DMS79 treated with DMSO at 0.1 percent for 48 hours (cell line): ENCODE measurements at regions not wholly inside any gene's neighbourhood (a gene's known extent, or its start where the extent isn't known, plus 50 kb on each side); places are given as distances from the start of the nearest gene placed in this dataset.

Experiments
- DNase-seq: peaks from one replicate; lab custom pipeline; 2025; lab: John Stamatoyannopoulos, UW

DNA sequence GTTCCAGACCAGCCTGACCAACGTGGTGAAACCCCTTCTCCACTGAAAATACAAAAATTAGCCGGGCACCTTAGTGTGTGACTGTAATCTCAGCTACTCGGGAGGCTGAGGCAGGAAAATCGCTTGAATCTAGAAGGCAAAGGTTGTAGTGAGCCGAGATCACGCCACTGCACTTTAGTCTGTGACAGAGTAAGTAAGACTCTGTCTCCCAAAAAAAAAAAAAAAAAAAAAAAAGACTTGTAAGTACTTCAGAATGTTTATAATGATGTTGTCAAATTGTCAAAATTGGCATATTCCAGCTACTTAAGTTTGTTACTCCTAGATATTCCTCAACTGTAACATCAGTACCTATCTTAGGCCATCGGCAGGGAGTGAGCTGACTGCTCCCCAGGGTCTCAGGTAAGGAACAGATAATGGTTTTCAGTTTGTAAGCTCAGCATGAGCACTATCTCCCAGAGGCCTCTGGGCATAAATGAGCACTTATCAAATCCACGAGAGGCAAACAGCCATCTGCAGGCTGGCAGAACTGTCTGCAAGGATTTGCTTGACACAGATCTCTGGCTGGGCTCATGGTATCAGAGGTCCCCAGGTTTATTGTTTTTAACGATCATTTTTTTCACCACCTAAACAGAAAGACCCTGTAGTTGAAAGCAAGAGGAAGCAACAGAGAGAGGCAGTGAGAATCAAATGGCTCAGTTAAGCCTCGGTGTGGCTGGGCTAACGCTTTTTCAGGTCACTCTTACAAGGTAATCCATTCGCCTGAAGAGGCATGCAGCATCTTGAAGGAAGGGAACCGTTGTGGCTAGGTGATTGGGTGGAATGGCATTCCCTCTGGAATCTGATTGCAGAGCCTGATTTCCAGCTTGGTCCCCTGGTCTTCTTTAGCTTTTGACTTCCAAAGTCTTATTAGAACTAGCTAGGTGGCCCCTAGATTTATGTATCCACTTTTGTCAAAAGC is 115.9 kb downstream of the LY86 start:
- DNase-seq, result no peak

DNA sequence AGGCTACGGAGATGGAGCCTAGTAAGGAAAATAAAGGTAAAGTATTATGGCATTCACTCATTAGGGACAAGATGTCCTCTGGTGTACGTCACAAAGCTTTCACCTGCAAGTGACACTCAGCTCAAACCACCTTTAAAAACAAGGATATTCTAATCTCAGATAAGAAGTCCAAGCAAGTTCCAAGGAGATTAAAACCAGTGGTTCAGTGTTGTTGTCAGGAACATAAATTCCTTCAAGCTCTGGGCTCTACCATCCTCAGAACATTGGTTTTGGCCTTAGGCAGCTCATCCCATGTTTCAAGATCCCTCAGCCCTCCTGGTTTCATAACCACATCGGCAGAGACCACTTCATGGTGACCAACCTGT is 116.5 kb downstream of the LY86 start:
- no peak for DNase-seq

GRCh38 chr6:6705915-6706675 is 117.6 kb downstream of the LY86 start:
- no peak for DNase-seq

DNA sequence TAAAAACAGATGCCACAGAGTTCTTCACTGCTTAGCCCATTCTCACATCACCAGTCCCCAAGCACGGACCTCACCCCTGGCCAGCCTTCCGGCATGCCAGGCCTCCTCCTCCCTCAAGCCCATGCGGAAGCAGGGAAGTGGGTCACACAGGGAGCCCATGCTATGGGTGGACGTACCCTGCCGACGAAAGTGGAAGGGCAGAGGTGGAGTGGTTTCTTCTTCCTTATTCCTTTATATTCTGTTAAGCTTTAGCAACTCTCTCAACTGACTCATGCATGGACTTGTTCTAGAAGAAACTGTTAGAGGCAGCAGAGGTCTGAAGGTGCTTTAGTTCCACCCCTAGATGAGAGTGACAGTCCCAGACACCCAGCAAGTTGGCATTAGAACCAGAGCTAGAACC is 118.6 kb downstream of the LY86 start:
- no peak for DNase-seq

DNA sequence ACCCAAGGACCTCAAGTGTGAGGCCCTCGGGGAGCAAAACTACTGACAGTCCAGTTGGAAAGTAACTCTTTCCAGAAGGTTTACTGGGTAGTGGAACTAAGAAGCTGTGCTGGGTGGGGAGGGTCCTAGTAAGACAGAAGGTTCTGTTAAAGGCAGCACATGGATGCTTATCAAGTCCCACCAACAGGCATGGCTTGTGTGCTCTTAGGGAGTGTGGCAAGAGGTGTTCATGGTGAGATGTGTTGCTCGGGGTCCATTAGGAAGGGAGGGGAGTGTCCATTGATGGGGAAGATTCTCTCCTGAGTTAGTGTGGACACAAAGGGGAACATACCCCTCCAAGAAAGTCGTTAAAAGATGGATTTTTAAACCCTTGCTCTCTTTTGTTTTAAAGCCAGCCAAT is 120.6 kb downstream of the LY86 start:
- DNase-seq, result no peak

- DNase-seq, result no peak
Measured at GRCh38 chr6:6711031-6711785, 122.7 kb downstream of the LY86 start.

DNA sequence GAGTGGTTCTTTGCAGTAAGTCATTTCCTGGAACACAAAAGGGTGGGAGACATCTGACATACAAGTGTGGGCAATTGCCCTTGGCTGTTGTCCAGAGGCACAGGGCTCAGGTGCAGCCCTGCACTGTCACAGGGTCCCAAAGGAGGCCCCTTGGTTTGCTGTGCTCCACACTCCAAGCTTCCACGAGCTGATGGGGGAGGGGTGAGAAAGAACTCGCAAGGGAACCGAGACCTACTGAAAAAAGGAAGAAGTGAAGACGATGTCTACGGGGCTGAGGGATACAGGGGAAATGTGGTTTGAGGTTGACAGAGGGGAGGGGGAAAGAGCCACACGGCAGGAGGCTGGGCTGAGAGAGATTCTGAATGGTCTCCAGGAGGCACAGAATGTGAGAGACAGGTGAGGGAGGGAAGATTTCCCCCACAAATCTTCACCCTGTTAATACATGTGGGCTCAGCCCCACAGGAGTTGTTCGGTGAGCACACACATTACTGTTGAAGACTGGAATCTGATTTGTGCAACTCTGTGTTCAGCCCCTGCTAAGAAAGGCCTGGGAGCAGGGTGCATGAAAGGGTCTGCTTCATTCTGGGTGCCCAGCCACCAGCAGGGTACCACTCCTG is 123.4 kb downstream of the LY86 start:
- no peak for DNase-seq

DNA sequence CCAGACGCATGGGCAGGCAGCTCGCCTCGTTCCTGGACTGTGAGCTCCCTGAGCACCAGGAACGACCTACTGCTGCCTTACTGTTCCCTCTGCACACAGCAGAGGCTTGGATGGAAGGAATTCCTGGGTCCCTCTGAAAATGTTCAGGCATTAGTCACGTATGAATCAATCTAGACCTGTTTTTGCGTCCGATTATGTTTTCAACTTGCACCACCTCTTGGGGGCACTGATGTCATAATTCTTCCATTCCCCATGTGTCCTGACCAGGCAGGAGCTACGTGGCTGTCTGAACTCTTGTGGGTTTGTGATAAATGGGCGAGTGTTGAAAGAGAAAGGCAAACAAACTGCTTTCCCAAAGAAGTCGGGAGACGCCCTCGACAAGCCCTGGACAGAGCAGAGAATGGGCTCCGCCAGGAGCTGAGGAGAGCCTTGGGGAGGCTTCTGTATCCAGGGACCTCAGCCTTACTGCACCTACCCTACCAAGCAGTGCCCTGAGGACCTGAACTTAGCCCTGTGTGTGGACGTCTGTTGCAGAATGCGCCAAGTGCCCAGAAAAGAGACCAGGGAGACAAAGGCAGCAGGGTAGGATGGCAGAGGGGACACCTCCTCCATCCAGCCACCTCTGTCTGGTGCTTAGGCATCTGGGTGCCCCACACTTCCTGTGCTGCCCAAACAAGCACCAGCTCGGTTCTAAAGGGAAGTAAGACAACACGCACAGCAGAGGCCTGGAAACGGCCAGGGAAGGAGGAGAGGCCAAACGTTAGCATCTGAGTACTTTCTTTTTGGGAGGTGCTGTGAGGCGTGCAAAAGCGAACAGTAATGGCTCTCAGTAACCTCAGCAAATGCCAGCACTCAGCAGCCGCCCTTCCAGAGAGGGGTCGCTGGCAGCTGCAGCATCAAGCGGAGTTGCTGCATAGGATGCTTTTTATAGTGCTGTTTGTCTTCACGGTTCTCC is 124.2 kb downstream of the LY86 start:
- peak; percentile 63 for DNase-seq

DNA sequence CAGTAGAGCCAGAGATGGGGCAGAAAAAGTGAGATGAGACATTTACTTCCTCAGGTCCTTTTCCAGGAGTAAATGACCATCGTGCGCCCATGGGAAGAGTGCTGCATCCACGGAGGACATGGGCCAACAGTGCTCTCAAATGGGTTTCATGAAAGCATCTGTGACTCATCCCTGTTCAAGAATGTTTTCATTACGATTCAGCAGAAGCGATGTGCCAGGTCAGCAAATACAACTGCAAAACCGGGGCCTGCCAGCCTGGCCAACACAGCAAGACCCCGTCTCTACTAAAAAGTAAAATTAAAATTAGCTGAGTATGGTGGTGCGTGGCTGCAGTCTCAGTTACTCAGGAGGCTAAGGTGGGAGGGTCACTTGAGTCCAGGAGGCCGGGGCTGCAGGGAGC is 125.1 kb downstream of the LY86 start:
- no peak for DNase-seq

DNA sequence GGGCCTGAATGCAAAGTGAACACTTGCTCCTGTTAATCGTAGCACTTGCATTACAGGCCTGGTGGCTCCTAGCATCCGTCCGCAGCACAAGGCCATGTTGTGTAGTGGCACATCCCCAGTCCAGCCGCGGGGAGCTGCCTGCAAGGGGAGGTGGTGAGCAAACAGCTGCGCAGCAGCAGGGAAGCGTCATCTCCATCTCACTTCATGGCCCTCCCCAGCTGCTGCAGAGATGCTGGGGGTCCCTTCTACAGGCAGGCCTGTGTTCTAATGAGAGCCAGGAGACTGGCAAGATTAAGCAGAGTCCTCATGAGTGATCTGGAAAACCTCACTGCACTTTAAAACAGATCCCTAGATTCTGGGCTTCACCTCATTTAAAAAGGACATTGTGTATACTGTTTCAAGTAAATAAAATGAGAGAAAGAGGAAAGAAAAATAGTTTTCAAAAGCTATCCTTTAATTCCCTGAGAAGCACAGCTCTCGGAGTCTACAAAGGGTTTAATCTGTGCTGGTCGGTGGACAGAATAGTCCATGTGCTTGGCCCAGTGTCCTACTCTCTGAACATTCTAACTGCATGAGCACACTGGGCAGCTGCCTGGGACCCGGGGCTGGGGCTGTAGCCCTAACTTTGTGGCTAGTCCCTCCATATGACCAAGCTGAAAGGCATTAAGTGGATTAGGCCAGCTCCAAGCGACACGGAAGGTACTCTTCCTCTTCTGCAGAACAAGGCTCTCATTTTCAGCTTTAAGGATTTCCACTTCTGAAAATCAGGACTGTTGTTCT is 125.8 kb downstream of the LY86 start:
- no peak for DNase-seq

DNA sequence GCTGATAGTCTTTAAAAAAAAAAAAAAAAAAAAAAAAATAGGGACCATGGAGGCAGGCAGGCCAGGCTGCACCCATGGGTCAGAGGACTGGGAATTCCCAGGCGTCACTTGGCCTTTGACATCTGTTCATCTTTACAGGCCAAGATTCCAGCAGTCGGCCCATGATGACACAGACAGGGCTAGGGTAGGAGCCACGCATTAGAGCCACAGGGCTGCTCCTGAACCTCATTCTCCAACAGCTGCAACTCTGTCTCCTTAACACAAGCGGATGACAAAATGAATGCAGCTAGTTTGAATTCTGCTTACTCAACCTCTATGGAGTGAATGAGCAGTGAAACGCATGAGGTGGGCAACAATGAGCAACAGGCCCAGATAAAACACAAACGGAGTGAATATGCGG is 126.4 kb downstream of the LY86 start:
- DNase-seq, result no peak

DNA sequence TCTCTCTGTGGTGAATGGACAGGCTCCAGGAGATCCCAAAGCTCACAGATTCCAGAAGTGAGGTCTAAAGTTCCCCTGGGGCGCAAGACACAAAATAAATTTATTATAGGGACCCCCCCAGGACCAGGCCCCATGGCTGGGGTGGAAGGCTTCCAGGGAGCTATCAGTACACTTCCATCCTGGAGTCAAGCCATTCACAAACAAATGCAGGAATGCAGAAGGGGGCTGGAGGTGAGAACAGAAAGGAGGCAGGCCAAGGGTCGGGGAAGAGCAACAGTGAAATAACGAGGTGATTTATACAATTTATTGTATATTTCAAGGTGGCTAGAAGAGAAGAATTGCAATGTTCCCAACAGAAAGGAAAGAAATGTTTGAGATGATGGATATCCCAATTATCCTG is 126.9 kb downstream of the LY86 start:
- DNase-seq, result no peak

DNA sequence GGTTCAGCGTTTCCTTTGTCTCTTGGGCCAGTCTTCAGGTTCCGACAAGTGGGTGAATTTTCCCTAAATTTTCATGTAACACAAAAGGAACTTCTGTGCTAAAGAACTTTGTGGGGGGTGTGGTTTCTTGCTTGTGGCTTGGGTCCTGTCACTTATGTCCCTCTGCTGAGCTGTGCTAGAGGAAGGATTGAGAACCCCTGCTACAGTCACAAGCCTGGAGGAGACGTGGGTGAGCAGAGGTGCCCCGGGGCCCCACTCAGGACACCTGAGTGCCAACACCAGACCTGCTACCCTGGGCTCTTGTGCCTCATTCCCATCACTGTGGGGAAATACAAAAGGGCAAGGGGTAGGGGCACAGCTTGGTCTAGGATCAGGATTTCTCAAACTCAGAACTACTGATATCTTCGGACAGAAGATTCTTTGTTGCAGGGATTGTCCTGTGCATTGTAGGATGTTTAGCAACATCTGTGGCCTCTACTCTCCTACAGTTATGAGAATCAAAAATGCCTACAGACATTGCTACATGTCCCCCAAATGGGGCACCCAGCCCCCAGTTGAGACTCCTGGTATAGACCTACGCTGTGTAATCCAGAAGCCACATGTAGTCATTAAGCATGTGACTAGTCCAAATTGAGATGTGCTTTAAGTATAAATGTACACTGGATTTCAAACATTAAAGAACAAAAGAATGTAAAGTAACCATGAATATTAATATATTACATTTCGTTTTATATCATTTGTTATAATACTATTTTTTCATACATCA is 128.7 kb downstream of the LY86 start:
- DNase-seq, result no peak

- DNase-seq, result no peak
Measured at GRCh38 chr6:6717953-6718352, 129.4 kb downstream of the LY86 start.

DNA sequence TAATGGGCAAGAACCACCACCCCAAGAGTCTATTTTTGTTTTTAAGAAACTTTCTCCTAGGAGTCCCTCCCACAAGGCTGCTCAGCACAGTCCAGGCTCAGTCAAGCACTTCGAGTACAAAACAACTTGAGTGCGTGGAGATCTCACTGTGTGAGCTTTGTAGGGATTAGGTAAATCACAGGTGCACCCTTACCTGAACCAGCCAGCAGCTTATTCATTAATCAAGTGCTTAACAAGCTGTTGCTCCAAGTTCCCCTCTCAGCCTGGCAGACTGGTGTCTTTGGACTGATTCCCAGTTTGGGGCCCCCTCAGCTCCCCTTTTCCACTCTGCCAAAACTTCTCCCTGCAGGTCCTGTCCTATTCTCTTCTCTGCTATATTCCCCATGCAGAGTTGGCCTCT is 133.1 kb downstream of the LY86 start:
- peak; percentile 58 for DNase-seq

- no peak for DNase-seq
Measured at GRCh38 chr6:6722195-6722594, 133.7 kb downstream of the LY86 start.

DNA sequence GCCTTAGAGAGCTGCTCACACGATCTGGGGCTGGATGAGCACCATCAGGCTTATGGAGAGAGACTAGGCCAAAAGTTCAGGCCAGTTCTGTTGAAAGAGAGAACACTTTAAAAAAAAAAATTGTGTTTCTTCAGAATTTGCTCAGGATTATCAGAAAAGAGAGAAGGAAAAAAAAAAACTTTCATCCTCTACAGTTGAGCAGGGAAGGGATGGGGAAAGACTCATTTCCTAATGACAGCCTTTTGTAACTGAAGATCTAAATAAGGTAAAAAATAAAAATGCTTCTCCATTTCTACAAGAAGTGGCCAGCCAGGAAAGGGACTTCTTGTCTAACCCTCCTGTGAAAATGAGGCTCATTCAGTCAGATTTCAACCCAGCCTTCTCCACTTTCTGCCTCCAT is 134.8 kb downstream of the LY86 start:
- DNase-seq, result no peak

DNA sequence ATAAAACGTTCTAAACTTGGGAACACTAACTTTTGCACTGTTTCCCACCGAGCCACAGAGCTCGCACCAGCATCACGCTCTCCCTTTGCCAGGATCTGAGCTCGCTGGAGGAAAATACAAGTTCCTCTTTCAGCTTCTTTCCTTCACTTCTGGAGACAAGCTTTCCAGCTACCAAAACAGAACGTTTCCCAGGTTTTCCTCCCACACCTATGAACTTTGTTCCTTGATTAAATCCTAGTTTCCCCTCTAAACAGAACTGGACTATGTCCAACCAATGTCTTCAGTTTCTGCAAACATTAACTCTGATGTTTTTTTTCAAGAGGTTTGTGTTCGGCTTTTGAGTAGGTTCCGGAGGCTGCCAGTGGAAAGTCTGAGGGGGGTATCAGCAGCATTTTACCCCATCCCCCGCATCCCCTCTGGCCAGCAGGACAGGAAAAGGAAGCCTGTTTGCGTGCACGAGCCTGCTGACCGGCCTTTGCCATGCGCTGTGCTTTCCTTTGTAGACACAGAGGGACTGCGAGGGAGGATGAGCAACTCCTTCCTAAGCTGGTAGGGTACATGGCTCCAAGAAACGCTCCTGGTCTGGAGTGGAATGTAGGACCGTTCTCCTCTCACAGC is 135.5 kb downstream of the LY86 start:
- DNase-seq, result no peak
